C4-2B (cell line): ENCODE measurements at regions not wholly inside any gene's neighbourhood (a gene's known extent, or its start where the extent isn't known, plus 50 kb on each side); places are given as distances from the start of the nearest gene placed in this dataset.
"Not testable (repeated sequence)": the region's sequence is repeated elsewhere in the genome, so short reads cannot be mapped to it uniquely, and the experiment has no call there.

Experiments used
- H3K27ac ChIP-seq: fragments of 450-650 bp; 2 replicates; pipeline ENCODE4 v1.5.1; 2017
- ZFX ChIP-seq: fragments of 450-650 bp; IDR thresholded peaks from 2 replicates; pipeline ENCODE4 v1.6.1; 2017
- TF ChIP-seq, protein P1 (sequence below): fragments of 450-650 bp; conservative IDR thresholded peaks from 2 replicates; pipeline ENCODE4 v1.5.1; 2017; ENCODE audit warnings: mild to moderate bottlenecking

DNA sequence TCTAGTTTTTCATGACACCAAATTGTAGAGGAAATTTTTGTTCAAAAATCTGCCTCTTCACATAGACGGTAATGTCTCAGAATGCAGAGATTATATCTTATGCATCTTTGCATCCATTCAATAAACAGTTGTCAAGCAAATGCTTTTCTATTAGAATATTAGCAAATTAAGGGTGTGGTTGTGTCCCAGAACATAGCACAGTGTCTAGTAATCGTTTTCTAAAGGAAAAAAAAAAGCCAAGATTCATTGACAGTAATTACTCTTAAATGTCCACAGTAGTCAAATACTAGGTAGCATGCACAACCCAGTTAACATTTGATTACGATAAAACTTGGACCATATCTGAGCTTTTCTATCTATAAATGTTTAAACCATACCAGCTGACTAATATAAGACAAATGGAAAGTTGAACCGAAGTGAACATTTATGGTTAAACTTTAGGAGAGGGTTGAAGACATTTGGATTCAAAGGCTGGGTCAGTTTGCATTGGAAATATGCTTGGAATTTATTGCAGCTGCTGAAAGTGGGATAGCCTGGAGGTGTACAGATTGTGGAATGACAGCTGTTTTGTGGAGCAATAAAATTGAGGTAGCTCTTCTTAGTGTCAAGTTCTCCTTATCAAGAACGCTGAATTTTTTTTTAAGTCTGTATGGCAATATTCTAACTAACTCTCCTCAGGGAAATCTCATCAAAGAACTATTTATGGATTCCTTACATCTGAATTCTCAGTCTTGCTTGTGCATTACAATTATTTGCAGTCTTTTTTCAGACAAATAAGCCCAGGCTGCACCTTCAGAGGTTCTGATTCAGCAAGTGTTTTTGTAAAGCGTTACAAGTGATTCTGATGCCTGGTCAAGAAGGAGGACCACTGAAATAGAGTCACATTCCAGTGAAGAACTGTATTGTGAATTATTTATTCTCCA is 66.7 kb upstream of the ATP2B1 start:
- TF ChIP-seq ZFX = no peak
- TF ChIP-seq, protein P1, sequence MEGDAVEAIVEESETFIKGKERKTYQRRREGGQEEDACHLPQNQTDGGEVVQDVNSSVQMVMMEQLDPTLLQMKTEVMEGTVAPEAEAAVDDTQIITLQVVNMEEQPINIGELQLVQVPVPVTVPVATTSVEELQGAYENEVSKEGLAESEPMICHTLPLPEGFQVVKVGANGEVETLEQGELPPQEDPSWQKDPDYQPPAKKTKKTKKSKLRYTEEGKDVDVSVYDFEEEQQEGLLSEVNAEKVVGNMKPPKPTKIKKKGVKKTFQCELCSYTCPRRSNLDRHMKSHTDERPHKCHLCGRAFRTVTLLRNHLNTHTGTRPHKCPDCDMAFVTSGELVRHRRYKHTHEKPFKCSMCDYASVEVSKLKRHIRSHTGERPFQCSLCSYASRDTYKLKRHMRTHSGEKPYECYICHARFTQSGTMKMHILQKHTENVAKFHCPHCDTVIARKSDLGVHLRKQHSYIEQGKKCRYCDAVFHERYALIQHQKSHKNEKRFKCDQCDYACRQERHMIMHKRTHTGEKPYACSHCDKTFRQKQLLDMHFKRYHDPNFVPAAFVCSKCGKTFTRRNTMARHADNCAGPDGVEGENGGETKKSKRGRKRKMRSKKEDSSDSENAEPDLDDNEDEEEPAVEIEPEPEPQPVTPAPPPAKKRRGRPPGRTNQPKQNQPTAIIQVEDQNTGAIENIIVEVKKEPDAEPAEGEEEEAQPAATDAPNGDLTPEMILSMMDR = no peak
- H3K27ac ChIP-seq = no peak overlapping the region

GRCh38 chr12:89774645-89775044 is 66.0 kb upstream of the ATP2B1 start:
- H3K27ac ChIP-seq = no peak overlapping the region
- TF ChIP-seq, protein P1 = no peak
- no peak for TF ChIP-seq ZFX

DNA sequence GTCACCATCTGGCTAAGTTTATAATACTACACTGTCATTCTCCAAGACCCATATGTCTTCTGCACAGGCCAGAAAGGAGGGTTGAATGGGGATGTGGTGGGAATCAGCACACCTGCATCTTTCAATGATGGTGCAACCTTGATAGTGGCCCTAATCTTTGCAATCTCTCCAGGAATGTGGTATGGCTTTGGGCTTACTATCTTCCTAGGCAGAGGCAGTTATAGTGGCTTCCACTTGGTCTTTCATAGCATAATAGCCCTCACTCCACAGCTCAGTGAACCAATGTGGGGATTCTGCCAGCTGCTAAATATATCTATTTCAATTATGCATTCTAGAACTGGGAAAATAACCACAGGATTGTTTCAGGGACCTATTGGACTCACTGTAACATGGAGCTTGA is 61.8 kb upstream of the ATP2B1 start:
- TF ChIP-seq, protein P1 = no peak
- TF ChIP-seq ZFX = no peak
- no peak overlapping the region for H3K27ac ChIP-seq

- H3K27ac ChIP-seq = no peak overlapping the region
- no peak for TF ChIP-seq ZFX
- TF ChIP-seq, protein P1 = no peak
Measured at GRCh38 chr12:89769483-89769818, 60.8 kb upstream of the ATP2B1 start.

DNA sequence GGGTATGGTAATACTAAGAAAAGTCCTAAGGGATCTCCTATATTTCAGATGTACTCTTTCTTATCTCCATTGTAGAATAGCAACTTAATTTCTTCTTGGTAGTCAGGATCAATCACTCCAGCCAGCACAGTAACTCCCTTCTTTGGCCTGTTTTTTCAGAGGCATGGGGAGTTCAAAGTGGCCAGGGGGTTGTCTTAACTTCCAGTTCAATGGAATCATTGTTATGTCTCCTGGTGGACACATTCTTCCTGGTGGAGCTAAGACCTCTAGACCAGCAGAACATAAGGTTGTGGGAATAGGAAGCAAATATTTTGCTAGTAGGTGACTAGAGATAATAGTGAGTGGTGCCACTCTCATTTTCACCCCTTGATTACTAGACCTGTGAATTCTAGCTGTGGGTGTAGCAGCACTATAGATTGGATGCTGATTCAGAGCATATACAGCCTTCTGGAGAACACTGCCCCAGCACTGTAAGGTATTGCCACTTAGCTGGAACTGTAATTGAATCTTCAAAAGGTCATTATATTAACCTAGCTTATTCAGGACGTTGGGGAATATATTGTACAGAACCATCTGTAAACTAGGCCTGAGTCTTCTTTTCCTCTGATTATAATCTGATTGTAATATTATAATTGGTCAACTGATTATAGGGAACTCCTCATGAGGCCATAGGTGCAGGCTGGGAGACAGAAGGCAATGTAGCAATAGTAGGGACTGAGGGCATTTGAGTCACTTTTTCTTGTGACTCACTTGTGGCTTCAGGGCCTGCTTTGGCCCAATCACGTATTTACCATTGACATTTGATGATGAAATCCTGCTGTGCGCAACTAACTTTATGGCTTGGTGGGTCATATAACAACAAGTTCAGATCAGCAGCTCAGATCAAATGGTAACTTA is 60.2 kb upstream of the ATP2B1 start:
- TF ChIP-seq ZFX = no peak
- TF ChIP-seq, protein P1 = no peak

DNA sequence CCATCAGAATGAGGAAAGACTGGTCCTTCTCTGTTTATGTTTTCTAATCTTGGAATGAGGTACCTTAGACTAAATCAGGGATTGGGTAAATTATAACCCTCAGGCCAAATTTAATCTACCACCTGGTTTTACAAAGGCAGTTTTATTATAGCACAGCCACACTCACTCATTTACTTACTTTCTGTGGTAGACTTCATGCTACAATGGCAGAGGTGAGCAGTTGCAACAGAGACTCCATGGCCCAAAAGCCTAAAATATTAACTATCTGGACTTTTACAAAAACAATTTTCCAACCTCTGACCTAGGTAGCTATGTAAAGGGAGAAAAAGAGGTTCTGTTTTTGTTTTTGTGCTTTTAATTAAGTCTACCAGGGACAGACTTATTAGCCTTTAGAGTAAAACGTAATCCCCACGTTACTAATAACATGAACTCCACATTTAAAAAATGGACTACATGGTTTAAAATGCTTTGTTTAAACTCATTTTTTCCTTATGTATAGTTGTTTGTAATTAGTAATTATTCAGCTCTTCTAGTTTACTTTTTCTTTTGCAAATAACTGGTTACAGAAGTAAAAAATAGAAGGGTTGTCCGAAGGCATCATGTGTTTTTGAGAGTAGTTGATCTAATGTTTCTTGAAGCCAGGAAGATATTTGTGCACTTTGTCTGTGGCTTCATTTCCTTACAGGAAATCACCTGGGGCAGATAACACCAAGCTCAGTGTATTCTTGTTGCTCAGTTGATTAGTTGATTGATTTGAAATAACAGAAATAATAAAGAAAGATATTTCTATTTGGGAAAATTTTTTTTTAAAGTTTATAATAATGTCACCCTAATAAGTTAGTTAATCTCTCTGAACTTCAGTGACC is 57.6 kb upstream of the ATP2B1 start:
- no peak overlapping the region for H3K27ac ChIP-seq
- no peak for TF ChIP-seq ZFX
- TF ChIP-seq, protein P1 = no peak

More for the DNA sequence above, 60.2 kb upstream of the ATP2B1 start:
- H3K27ac ChIP-seq = no peak overlapping the region

DNA sequence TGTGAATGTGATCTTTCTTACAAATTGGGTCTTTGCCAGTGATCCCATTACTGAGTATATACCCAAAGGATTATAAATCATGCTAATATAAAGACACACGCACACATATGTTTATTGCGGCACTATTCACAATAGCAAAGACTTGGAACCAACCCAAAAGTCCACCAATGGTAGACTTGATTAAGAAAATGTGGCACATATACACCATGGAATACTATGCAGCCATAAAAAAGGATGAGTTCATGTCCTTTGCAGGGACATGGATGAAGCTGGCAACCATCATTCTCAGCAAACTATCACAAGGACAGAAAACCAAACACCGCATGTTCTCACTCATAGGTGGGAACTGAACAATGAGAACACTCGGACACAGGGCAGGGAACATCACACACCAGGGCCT is 55.5 kb upstream of the ATP2B1 start:
- not testable (repeated sequence) for H3K27ac ChIP-seq
